ENCODE measurements at regions not wholly inside any gene's neighbourhood (a gene's known extent, or its start where the extent isn't known, plus 50 kb on each side); places are given as distances from the start of the nearest gene placed in this dataset.

GRCh38 chr13:85582890-85583289, 216.3 kb downstream of the SLITRK6 start:
- CTCF ChIA-PET, result no interaction called here
- POLR2A ChIA-PET, result no interaction called here
- intact Hi-C loops (cut with micrococcal nuclease), result no loop called here
- Mint-ChIP-seq H3K27ac (no peak overlapping the region), H3K4me3 (no peak overlapping the region), H3K36me3 (ENCODE audit: low read depth) (no peaks in the 10 kb centered on the region), H3K27me3 (no peaks in the 10 kb centered on the region), H3K9me3 (peaks cover 11% of the 10 kb centered on the region), H3K4me1 (no peaks in the 10 kb centered on the region)
- TF ChIP-seq CTCF (IDR thresholded peaks at IDR 0.05), result no peak
- no peak for ATAC-seq (ENCODE audit: low read depth)
- no peak for DNase-seq

GRCh38 chr13:85575110-85575509, 224.1 kb downstream of the SLITRK6 start:
- DNase-seq (no peak), ATAC-seq (ENCODE audit: low read depth) (no peak)
- Mint-ChIP-seq H3K4me1 (no peaks in the 10 kb centered on the region), H3K9me3 (peaks cover 12% of the 10 kb centered on the region), H3K27ac (no peak overlapping the region), H3K36me3 (ENCODE audit: low read depth) (no peaks in the 10 kb centered on the region), H3K27me3 (no peaks in the 10 kb centered on the region), H3K4me3 (no peak overlapping the region)
- POLR2A ChIA-PET, result no interaction called here
- no peak for TF ChIP-seq CTCF (IDR thresholded peaks at IDR 0.05)
- intact Hi-C loops (cut with micrococcal nuclease), result no loop called here
- CTCF ChIA-PET, result no interaction called here

- Mint-ChIP-seq H3K27me3 (no peaks in the 10 kb centered on the region), H3K9me3 (peaks cover 3% of the 10 kb centered on the region), H3K27ac (no peak overlapping the region), H3K4me1 (no peaks in the 10 kb centered on the region), H3K4me3 (no peak overlapping the region), H3K36me3 (ENCODE audit: low read depth) (no peaks in the 10 kb centered on the region)
- ATAC-seq (ENCODE audit: low read depth) (no peak), DNase-seq (no peak)
- POLR2A ChIA-PET, result no interaction called here
- TF ChIP-seq CTCF (IDR thresholded peaks at IDR 0.05), result no peak
- intact Hi-C loops (cut with micrococcal nuclease), result no loop called here
- CTCF ChIA-PET, result no interaction called here
Observed at GRCh38 chr13:85567909-85568308, 231.3 kb downstream of the SLITRK6 start.

GRCh38 chr13:85565652-85566051, 233.6 kb downstream of the SLITRK6 start:
- ATAC-seq (ENCODE audit: low read depth) (no peak), DNase-seq (no peak)
- Mint-ChIP-seq H3K27ac (no peak overlapping the region), H3K27me3 (no peaks in the 10 kb centered on the region), H3K36me3 (ENCODE audit: low read depth) (no peaks in the 10 kb centered on the region), H3K4me3 (no peak overlapping the region), H3K4me1 (no peaks in the 10 kb centered on the region), H3K9me3 (peaks cover 3% of the 10 kb centered on the region)
- intact Hi-C loops (cut with micrococcal nuclease), result no loop called here
- POLR2A ChIA-PET, result no interaction called here
- TF ChIP-seq CTCF (IDR thresholded peaks at IDR 0.05), result no peak
- CTCF ChIA-PET, result no interaction called here

- DNase-seq, result no peak
- no peak for TF ChIP-seq CTCF (IDR thresholded peaks at IDR 0.05)
- Mint-ChIP-seq H3K9me3 (no peaks in the 10 kb centered on the region), H3K36me3 (ENCODE audit: low read depth) (no peaks in the 10 kb centered on the region), H3K27me3 (no peaks in the 10 kb centered on the region), H3K4me3 (no peak overlapping the region), H3K4me1 (no peaks in the 10 kb centered on the region), H3K27ac (no peak overlapping the region)
- ChIA-PET POLR2A (no interaction called here), CTCF (no interaction called here)
- no peak for ATAC-seq (ENCODE audit: low read depth)
- intact Hi-C loops (cut with micrococcal nuclease), result no loop called here
Observed at GRCh38 chr13:85564598-85564997, 234.6 kb downstream of the SLITRK6 start.

All from activated B cell treated with CpG ODN at 0.5 μM for 24 hours (primary cell).